ENCODE measurements at regions not wholly inside any gene's neighbourhood (a gene's known extent, or its start where the extent isn't known, plus 50 kb on each side); places are given as distances from the start of the nearest gene placed in this dataset.

GRCh38 chr21:26368591-26369320, 198.2 kb upstream of the APP start:
- no peaks in the 10 kb centered on the region for H3K9me3 ChIP-seq (ENCODE audit: control insufficient read depth in 2 of 2, insufficient read depth in 1 of 2, low read depth in 1 of 2, low read length in 1 of 2)
- H3K4me1 ChIP-seq (ENCODE audit: control insufficient read depth in 3 of 3, insufficient read depth in 2 of 3, low read depth in 1 of 3, low read length in 2 of 3) = no peaks in the 10 kb centered on the region
- DNase-seq = no peak
- FAIRE-seq = no peak
- H3K27ac ChIP-seq (ENCODE audit: low read depth in 1 of 3, low read length in 2 of 3) = no peak overlapping the region
- H3K4me3 ChIP-seq (ENCODE audit: low read depth in 1 of 3, low read length in 3 of 3) = no peak overlapping the region
- 56 to 75% (median 59%) methylated on average over 3 of the region's 3 CpGs for WGBS, 3 donors
- H3K27me3 ChIP-seq (ENCODE audit: control insufficient read depth in 3 of 3, insufficient read depth in 3 of 3, low read length in 3 of 3) = no peaks in the 10 kb centered on the region
- H3K36me3 ChIP-seq (ENCODE audit: control insufficient read depth in 3 of 3, insufficient read depth in 2 of 3, low read depth in 1 of 3, low read length in 3 of 3) = no peaks in the 10 kb centered on the region

- Histone ChIP-seq H3K27me3 (ENCODE audit: control insufficient read depth in 3 of 3, insufficient read depth in 3 of 3, low read length in 3 of 3) (no peaks in the 10 kb centered on the region), H3K4me3 (ENCODE audit: low read depth in 1 of 3, low read length in 3 of 3) (no peak overlapping the region), H3K4me1 (ENCODE audit: control insufficient read depth in 3 of 3, insufficient read depth in 2 of 3, low read depth in 1 of 3, low read length in 2 of 3) (no peaks in the 10 kb centered on the region), H3K9me3 (ENCODE audit: control insufficient read depth in 2 of 2, insufficient read depth in 1 of 2, low read depth in 1 of 2, low read length in 1 of 2) (no peaks in the 10 kb centered on the region), H3K36me3 (ENCODE audit: control insufficient read depth in 3 of 3, insufficient read depth in 2 of 3, low read depth in 1 of 3, low read length in 3 of 3) (no peaks in the 10 kb centered on the region), H3K27ac (ENCODE audit: low read depth in 1 of 3, low read length in 2 of 3) (no peak overlapping the region)
- DNase-seq (no peak), FAIRE-seq (no peak)
- WGBS, 3 donors = 69 to 83% (median 69%) methylated on average over 2 of the region's 2 CpGs
Observed at GRCh38 chr21:26366781-26367180, 196.2 kb upstream of the APP start.

GRCh38 chr21:26365849-26366248, 195.3 kb upstream of the APP start:
- no peaks in the 10 kb centered on the region for H3K9me3 ChIP-seq (ENCODE audit: control insufficient read depth in 2 of 2, insufficient read depth in 1 of 2, low read depth in 1 of 2, low read length in 1 of 2)
- DNase-seq (no peak), FAIRE-seq (no peak)
- no peaks in the 10 kb centered on the region for H3K27me3 ChIP-seq (ENCODE audit: control insufficient read depth in 3 of 3, insufficient read depth in 3 of 3, low read length in 3 of 3)
- H3K4me3 ChIP-seq (ENCODE audit: low read depth in 1 of 3, low read length in 3 of 3) = no peak overlapping the region
- H3K27ac ChIP-seq (ENCODE audit: low read depth in 1 of 3, low read length in 2 of 3) = no peak overlapping the region
- H3K36me3 ChIP-seq (ENCODE audit: control insufficient read depth in 3 of 3, insufficient read depth in 2 of 3, low read depth in 1 of 3, low read length in 3 of 3) = no peaks in the 10 kb centered on the region
- H3K4me1 ChIP-seq (ENCODE audit: control insufficient read depth in 3 of 3, insufficient read depth in 2 of 3, low read depth in 1 of 3, low read length in 2 of 3) = no peaks in the 10 kb centered on the region
- 35 to 70% (median 37%) methylated on average over 3 of the region's 3 CpGs for WGBS, 3 donors

GRCh38 chr21:26351661-26352060, 181.1 kb upstream of the APP start:
- Histone ChIP-seq H3K27me3 (ENCODE audit: control insufficient read depth in 3 of 3, insufficient read depth in 3 of 3, low read length in 3 of 3) (no peaks in the 10 kb centered on the region), H3K36me3 (ENCODE audit: control insufficient read depth in 3 of 3, insufficient read depth in 2 of 3, low read depth in 1 of 3, low read length in 3 of 3) (no peaks in the 10 kb centered on the region), H3K4me1 (ENCODE audit: control insufficient read depth in 3 of 3, insufficient read depth in 2 of 3, low read depth in 1 of 3, low read length in 2 of 3) (no peaks in the 10 kb centered on the region), H3K9me3 (ENCODE audit: control insufficient read depth in 2 of 2, insufficient read depth in 1 of 2, low read depth in 1 of 2, low read length in 1 of 2) (no peaks in the 10 kb centered on the region), H3K27ac (ENCODE audit: low read depth in 1 of 3, low read length in 2 of 3) (no peak overlapping the region), H3K4me3 (ENCODE audit: low read depth in 1 of 3, low read length in 3 of 3) (no peak overlapping the region)
- FAIRE-seq (no peak), DNase-seq (no peak)
- WGBS, 3 donors = 0% methylated on average over 1 of the region's 1 CpG

- WGBS, 3 donors = 68 to 82% (median 72%) methylated on average over 4 of the region's 4 CpGs
- H3K9me3 ChIP-seq (ENCODE audit: control insufficient read depth in 2 of 2, insufficient read depth in 1 of 2, low read depth in 1 of 2, low read length in 1 of 2) = no peaks in the 10 kb centered on the region
Observed at GRCh38 chr21:26332867-26333266, 162.3 kb upstream of the APP start.

GRCh38 chr21:26331205-26331980, 160.8 kb upstream of the APP start:
- H3K36me3 ChIP-seq (ENCODE audit: control insufficient read depth in 3 of 3, insufficient read depth in 2 of 3, low read depth in 1 of 3, low read length in 3 of 3) = no peaks in the 10 kb centered on the region
- no peak overlapping the region for H3K4me3 ChIP-seq (ENCODE audit: low read depth in 1 of 3, low read length in 3 of 3)
- FAIRE-seq (no peak), DNase-seq (no peak)
- H3K4me1 ChIP-seq (ENCODE audit: control insufficient read depth in 3 of 3, insufficient read depth in 2 of 3, low read depth in 1 of 3, low read length in 2 of 3) = no peaks in the 10 kb centered on the region
- H3K27me3 ChIP-seq (ENCODE audit: control insufficient read depth in 3 of 3, insufficient read depth in 3 of 3, low read length in 3 of 3) = no peaks in the 10 kb centered on the region
- WGBS, 3 donors = 38 to 60% (median 53%) methylated on average over 1 of the region's 1 CpG
- no peaks in the 10 kb centered on the region for H3K9me3 ChIP-seq (ENCODE audit: control insufficient read depth in 2 of 2, insufficient read depth in 1 of 2, low read depth in 1 of 2, low read length in 1 of 2)
- H3K27ac ChIP-seq (ENCODE audit: low read depth in 1 of 3, low read length in 2 of 3) = no peak overlapping the region

More at GRCh38 chr21:26332867-26333266, 162.3 kb upstream of the APP start:
- H3K4me3 ChIP-seq (ENCODE audit: low read depth in 1 of 3, low read length in 3 of 3) = no peak overlapping the region
- H3K27ac ChIP-seq (ENCODE audit: low read depth in 1 of 3, low read length in 2 of 3) = no peak overlapping the region
- H3K4me1 ChIP-seq (ENCODE audit: control insufficient read depth in 3 of 3, insufficient read depth in 2 of 3, low read depth in 1 of 3, low read length in 2 of 3) = no peaks in the 10 kb centered on the region
- no peak for DNase-seq
- H3K36me3 ChIP-seq (ENCODE audit: control insufficient read depth in 3 of 3, insufficient read depth in 2 of 3, low read depth in 1 of 3, low read length in 3 of 3) = no peaks in the 10 kb centered on the region
- H3K27me3 ChIP-seq (ENCODE audit: control insufficient read depth in 3 of 3, insufficient read depth in 3 of 3, low read length in 3 of 3) = no peaks in the 10 kb centered on the region
- FAIRE-seq = no peak

GRCh38 chr21:26320596-26320995, 150.0 kb upstream of the APP start:
- WGBS, 3 donors = 33 to 44% (median 37%) methylated on average over 3 of the region's 3 CpGs
- H3K4me3 ChIP-seq (ENCODE audit: low read depth in 1 of 3, low read length in 3 of 3) = no peak overlapping the region
- H3K27ac ChIP-seq (ENCODE audit: low read depth in 1 of 3, low read length in 2 of 3) = no peak overlapping the region
- H3K27me3 ChIP-seq (ENCODE audit: control insufficient read depth in 3 of 3, insufficient read depth in 3 of 3, low read length in 3 of 3) = no peaks in the 10 kb centered on the region
- FAIRE-seq = no peak
- DNase-seq = no peak
- H3K4me1 ChIP-seq (ENCODE audit: control insufficient read depth in 3 of 3, insufficient read depth in 2 of 3, low read depth in 1 of 3, low read length in 2 of 3) = no peaks in the 10 kb centered on the region
- no peaks in the 10 kb centered on the region for H3K9me3 ChIP-seq (ENCODE audit: control insufficient read depth in 2 of 2, insufficient read depth in 1 of 2, low read depth in 1 of 2, low read length in 1 of 2)
- no peaks in the 10 kb centered on the region for H3K36me3 ChIP-seq (ENCODE audit: control insufficient read depth in 3 of 3, insufficient read depth in 2 of 3, low read depth in 1 of 3, low read length in 3 of 3)

- Histone ChIP-seq H3K4me1 (ENCODE audit: control insufficient read depth in 3 of 3, insufficient read depth in 2 of 3, low read depth in 1 of 3, low read length in 2 of 3) (no peaks in the 10 kb centered on the region), H3K27me3 (ENCODE audit: control insufficient read depth in 3 of 3, insufficient read depth in 3 of 3, low read length in 3 of 3) (no peaks in the 10 kb centered on the region), H3K4me3 (ENCODE audit: low read depth in 1 of 3, low read length in 3 of 3) (no peak overlapping the region), H3K9me3 (ENCODE audit: control insufficient read depth in 2 of 2, insufficient read depth in 1 of 2, low read depth in 1 of 2, low read length in 1 of 2) (peaks cover 0 to 8% of the 10 kb centered on the region in 2 donors), H3K36me3 (ENCODE audit: control insufficient read depth in 3 of 3, insufficient read depth in 2 of 3, low read depth in 1 of 3, low read length in 3 of 3) (no peaks in the 10 kb centered on the region), H3K27ac (ENCODE audit: low read depth in 1 of 3, low read length in 2 of 3) (no peak overlapping the region)
- no peak for FAIRE-seq
- 88 to 93% (median 91%) methylated on average over 2 of the region's 2 CpGs for WGBS, 3 donors
- DNase-seq = no peak
Observed at GRCh38 chr21:26307640-26308039, 137.1 kb upstream of the APP start.
